OCI-LY7 (cell line): ENCODE measurements at regions not wholly inside any gene's neighbourhood (a gene's known extent, or its start where the extent isn't known, plus 50 kb on each side); places are given as distances from the start of the nearest gene placed in this dataset.
A peak's percentile ranks its signal among the peaks of the same experiment; 100 is the strongest.

Source experiments
- EZH2phosphoT487 ChIP-seq: fragments of 200-600 bp; sonication (generic); IDR thresholded peaks from 2 replicates; pipeline ENCODE4 v1.6.1; 2018; ENCODE audit warnings: low read depth, borderline replicate concordance, mild to moderate bottlenecking, mixed run types, antibody characterized with exemption, low read length, moderate library complexity, mixed read lengths
- TF ChIP-seq, protein P1 (sequence below): fragments of 200-600 bp; sonication (generic); conservative IDR thresholded peaks from 2 replicates; pipeline ENCODE4 v1.5.1; 2014; ENCODE audit warnings: mild to moderate bottlenecking, antibody characterized with exemption, low read length, moderate library complexity, mixed read lengths

DNA sequence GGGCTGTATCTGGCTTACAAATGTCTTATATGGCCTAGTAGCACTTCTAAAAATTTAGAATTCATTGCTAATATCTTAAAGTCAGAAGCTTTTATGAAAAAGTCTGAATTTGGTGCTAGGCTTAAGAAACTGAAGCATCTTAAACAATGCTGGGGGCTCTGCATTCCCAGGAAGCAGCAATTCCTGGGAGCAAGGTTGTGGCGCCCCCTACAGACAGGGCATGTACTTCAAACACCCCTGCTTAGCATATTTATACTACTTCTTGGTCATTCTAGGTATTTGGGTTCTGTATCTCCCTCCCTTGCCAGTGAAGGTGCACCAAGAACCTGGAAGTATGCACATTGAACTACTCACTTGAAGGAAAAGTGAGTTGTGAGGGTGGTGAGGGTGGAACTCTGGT, 64.6 kb upstream of the GRIA1 start:
- TF ChIP-seq, protein P1, sequence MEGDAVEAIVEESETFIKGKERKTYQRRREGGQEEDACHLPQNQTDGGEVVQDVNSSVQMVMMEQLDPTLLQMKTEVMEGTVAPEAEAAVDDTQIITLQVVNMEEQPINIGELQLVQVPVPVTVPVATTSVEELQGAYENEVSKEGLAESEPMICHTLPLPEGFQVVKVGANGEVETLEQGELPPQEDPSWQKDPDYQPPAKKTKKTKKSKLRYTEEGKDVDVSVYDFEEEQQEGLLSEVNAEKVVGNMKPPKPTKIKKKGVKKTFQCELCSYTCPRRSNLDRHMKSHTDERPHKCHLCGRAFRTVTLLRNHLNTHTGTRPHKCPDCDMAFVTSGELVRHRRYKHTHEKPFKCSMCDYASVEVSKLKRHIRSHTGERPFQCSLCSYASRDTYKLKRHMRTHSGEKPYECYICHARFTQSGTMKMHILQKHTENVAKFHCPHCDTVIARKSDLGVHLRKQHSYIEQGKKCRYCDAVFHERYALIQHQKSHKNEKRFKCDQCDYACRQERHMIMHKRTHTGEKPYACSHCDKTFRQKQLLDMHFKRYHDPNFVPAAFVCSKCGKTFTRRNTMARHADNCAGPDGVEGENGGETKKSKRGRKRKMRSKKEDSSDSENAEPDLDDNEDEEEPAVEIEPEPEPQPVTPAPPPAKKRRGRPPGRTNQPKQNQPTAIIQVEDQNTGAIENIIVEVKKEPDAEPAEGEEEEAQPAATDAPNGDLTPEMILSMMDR = peak; percentile 74
- no peak for TF ChIP-seq EZH2phosphoT487
